ENCODE measurements at regions not wholly inside any gene's neighbourhood (a gene's known extent, or its start where the extent isn't known, plus 50 kb on each side); places are given as distances from the start of the nearest gene placed in this dataset.

GRCh38 chr11:91263496-91264365, 960.9 kb upstream of the FAT3 start:
- intact Hi-C loops (cut with DNase I), result no loop called here
- H3K9me3 ChIP-seq, result no peaks in the 10 kb centered on the region
- H3K4me1 ChIP-seq (ENCODE audit: insufficient read depth), result no peaks in the 10 kb centered on the region
- H3K27ac ChIP-seq, result no peak overlapping the region
- 29 to 36% (median 31%) methylated on average over 9 of the region's 9 CpGs for WGBS, 3 donors
- no peaks in the 10 kb centered on the region for H3K27me3 ChIP-seq
- no peak for DNase-seq
- no peak overlapping the region for H3K4me3 ChIP-seq
- no peak for TF ChIP-seq EP300 (IDR thresholded peaks at IDR 0.05)
- no peak for TF ChIP-seq POLR2A (IDR thresholded peaks at IDR 0.05)
- TF ChIP-seq CTCF (IDR thresholded peaks at IDR 0.05), result no peak
- no peaks in the 10 kb centered on the region for H3K36me3 ChIP-seq

GRCh38 chr11:91261513-91261912, 963.1 kb upstream of the FAT3 start:
- intact Hi-C loops (cut with DNase I), result no loop called here
- no peaks in the 10 kb centered on the region for H3K9me3 ChIP-seq
- H3K27ac ChIP-seq, result no peak overlapping the region
- 79 to 81% (median 81%) methylated on average over 5 of the region's 5 CpGs for WGBS, 3 donors
- H3K36me3 ChIP-seq, result no peaks in the 10 kb centered on the region
- H3K4me1 ChIP-seq (ENCODE audit: insufficient read depth), result no peaks in the 10 kb centered on the region
- no peak for TF ChIP-seq POLR2A (IDR thresholded peaks at IDR 0.05)
- TF ChIP-seq CTCF (IDR thresholded peaks at IDR 0.05), result no peak
- TF ChIP-seq EP300 (IDR thresholded peaks at IDR 0.05), result no peak
- no peak for DNase-seq
- H3K27me3 ChIP-seq, result no peaks in the 10 kb centered on the region
- H3K4me3 ChIP-seq, result no peak overlapping the region

- Histone ChIP-seq H3K9me3 (no peaks in the 10 kb centered on the region), H3K36me3 (no peaks in the 10 kb centered on the region), H3K4me1 (ENCODE audit: insufficient read depth) (no peaks in the 10 kb centered on the region), H3K27me3 (no peaks in the 10 kb centered on the region), H3K4me3 (no peak overlapping the region), H3K27ac (no peak overlapping the region)
- TF ChIP-seq POLR2A (IDR thresholded peaks at IDR 0.05) (no peak), EP300 (IDR thresholded peaks at IDR 0.05) (no peak), CTCF (IDR thresholded peaks at IDR 0.05) (no peak)
- intact Hi-C loops (cut with DNase I), result no loop called here
- DNase-seq, result no peak
- WGBS, 3 donors, result 53 to 76% (median 57%) methylated on average over 1 of the region's 1 CpG
Measured at GRCh38 chr11:91258876-91259275, 965.7 kb upstream of the FAT3 start.

GRCh38 chr11:91257667-91258066, 967.0 kb upstream of the FAT3 start:
- Histone ChIP-seq H3K9me3 (no peaks in the 10 kb centered on the region), H3K27ac (no peak overlapping the region), H3K36me3 (no peaks in the 10 kb centered on the region), H3K27me3 (no peaks in the 10 kb centered on the region), H3K4me3 (no peak overlapping the region), H3K4me1 (ENCODE audit: insufficient read depth) (no peaks in the 10 kb centered on the region)
- 38 to 53% (median 52%) methylated on average over 1 of the region's 1 CpG for WGBS, 3 donors
- DNase-seq, result no peak
- no peak for TF ChIP-seq EP300 (IDR thresholded peaks at IDR 0.05)
- TF ChIP-seq CTCF (IDR thresholded peaks at IDR 0.05), result no peak
- intact Hi-C loops (cut with DNase I), result no loop called here

Data from ovary (tissue), 7 donors.